ENCODE measurements at regions not wholly inside any gene's neighbourhood (a gene's known extent, or its start where the extent isn't known, plus 50 kb on each side); places are given as distances from the start of the nearest gene placed in this dataset.

- no peak for TF ChIP-seq POLR2A (IDR thresholded peaks at IDR 0.05; ENCODE audit: low read depth, low read length)
- TF ChIP-seq CTCF (IDR thresholded peaks at IDR 0.05; ENCODE audit: extremely low read depth in 1 of 2, insufficient read depth in 1 of 2, low read depth in 1 of 2, low read length in 2 of 2) = no peak
- TF ChIP-seq POLR2AphosphoS5 (IDR thresholded peaks at IDR 0.05; ENCODE audit: insufficient read depth, low read depth, low read length) = no peak
- TF ChIP-seq MYC (IDR thresholded peaks at IDR 0.05; ENCODE audit: low read depth, low read length) = no peak
These were observed 448.1 kb upstream of the NXPH2 start for GRCh38 chr2:139228276-139228675.
